Fibroblast of lung (primary cell): ENCODE measurements at regions not wholly inside any gene's neighbourhood (a gene's known extent, or its start where the extent isn't known, plus 50 kb on each side); places are given as distances from the start of the nearest gene placed in this dataset.

Experiments
- DNase-seq, 2 donors: peaks; one replicate each; pipeline versions ENCODE4 v3.0.0 to v3.0.0-alpha.2; 2010; ENCODE audit warnings: low read depth in 2 of 2
- H2AFZ ChIP-seq: 2 replicates; pipeline ENCODE4 v1.5.1; 2012; ENCODE audit warnings: low read length, control low read depth, inconsistent platforms
- H3K27ac ChIP-seq: 2 replicates; pipeline ENCODE4 v1.5.1; 2011; ENCODE audit warnings: low read length, control low read depth; ENCODE audit not compliant: insufficient read depth
- H3K27me3 ChIP-seq: 2 replicates; pipeline ENCODE4 v1.5.1; 2011; ENCODE audit warnings: mild to moderate bottlenecking, low read length; ENCODE audit not compliant: control insufficient read depth, insufficient read depth
- H3K36me3 ChIP-seq: 2 replicates; pipeline ENCODE4 v1.5.1; 2011; ENCODE audit warnings: low read length; ENCODE audit not compliant: control insufficient read depth, insufficient read depth
- H3K4me1 ChIP-seq: 2 replicates; pipeline ENCODE4 v1.5.1; 2011; ENCODE audit warnings: low read length; ENCODE audit not compliant: control insufficient read depth, insufficient read depth; ENCODE audit errors: extremely low read depth
- H3K4me2 ChIP-seq: 2 replicates; pipeline ENCODE4 v1.5.1; 2011; ENCODE audit warnings: low read length, control low read depth; ENCODE audit not compliant: insufficient read depth; ENCODE audit errors: extremely low read depth
- H3K4me3 ChIP-seq, 4 experiments: fragments of 200-600 bp in 1 of 4; sonication (generic) in 1 of 4; replicated peaks in 1 of 4; 2 replicates each; pipeline ENCODE4 v1.5.1; 2011 to 2016; ENCODE audit warnings: low read length in 4 of 4, low read depth in 3 of 4, mild to moderate bottlenecking in 3 of 4, control low read depth in 2 of 4, inconsistent platforms in 1 of 4, mixed read lengths in 1 of 4; ENCODE audit not compliant: insufficient read depth in 1 of 4; ENCODE audit errors: control extremely low read depth in 1 of 4
- H3K79me2 ChIP-seq: 2 replicates; pipeline ENCODE4 v1.5.1; 2012; ENCODE audit warnings: mild to moderate bottlenecking, low read length, inconsistent platforms; ENCODE audit not compliant: control insufficient read depth, insufficient read depth
- H3K9ac ChIP-seq: 2 replicates; pipeline ENCODE4 v1.5.1; 2011; ENCODE audit warnings: mild to moderate bottlenecking, low read length, control low read depth; ENCODE audit not compliant: insufficient read depth
- H3K9me3 ChIP-seq: 2 replicates; pipeline ENCODE4 v1.5.1; 2012; ENCODE audit warnings: low read depth, low read length; ENCODE audit not compliant: control insufficient read depth, insufficient read depth
- H4K20me1 ChIP-seq: 2 replicates; pipeline ENCODE4 v1.5.1; 2011; ENCODE audit warnings: low read length; ENCODE audit not compliant: control insufficient read depth, insufficient read depth; ENCODE audit errors: extremely low read depth
- EZH2 ChIP-seq: IDR thresholded peaks from 2 replicates; pipeline ENCODE4 v1.5.1; 2012; ENCODE audit warnings: low read length, control low read depth, mild to moderate bottlenecking; ENCODE audit errors: missing control alignments
- TF ChIP-seq, protein P1 (sequence below), 2 donors: IDR thresholded peaks in 1 of 2; conservative IDR thresholded peaks in 1 of 2; 1 replicate in 1 of 2; 2 replicates in 1 of 2; pipeline ENCODE4 v1.5.1; 2011 to 2012; ENCODE audit warnings: low read length in 2 of 2, control low read depth in 1 of 2, inconsistent platforms in 1 of 2, low read depth in 1 of 2, mild to moderate bottlenecking in 1 of 2

DNA sequence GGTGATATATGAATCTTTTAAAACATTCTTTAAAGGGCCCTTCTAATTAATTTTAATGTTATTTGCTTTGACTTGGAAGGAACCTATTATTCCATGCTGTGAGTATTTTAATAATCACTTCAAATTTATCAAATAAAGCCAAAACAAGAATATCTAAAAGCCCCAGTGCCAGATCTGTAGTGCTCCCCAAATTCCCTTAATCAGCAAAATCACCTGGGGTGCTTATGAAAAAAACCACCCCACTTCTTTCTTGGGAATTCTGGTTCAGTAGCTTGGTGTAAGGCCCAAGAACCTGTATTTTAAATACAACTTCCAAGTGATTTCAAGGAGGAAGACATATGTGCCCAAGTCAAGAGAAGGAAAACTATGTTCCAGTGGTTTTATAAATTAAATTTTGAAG lies 202.4 kb upstream of the OSR1 start:
- no peak for TF ChIP-seq EZH2
- TF ChIP-seq, protein P1, sequence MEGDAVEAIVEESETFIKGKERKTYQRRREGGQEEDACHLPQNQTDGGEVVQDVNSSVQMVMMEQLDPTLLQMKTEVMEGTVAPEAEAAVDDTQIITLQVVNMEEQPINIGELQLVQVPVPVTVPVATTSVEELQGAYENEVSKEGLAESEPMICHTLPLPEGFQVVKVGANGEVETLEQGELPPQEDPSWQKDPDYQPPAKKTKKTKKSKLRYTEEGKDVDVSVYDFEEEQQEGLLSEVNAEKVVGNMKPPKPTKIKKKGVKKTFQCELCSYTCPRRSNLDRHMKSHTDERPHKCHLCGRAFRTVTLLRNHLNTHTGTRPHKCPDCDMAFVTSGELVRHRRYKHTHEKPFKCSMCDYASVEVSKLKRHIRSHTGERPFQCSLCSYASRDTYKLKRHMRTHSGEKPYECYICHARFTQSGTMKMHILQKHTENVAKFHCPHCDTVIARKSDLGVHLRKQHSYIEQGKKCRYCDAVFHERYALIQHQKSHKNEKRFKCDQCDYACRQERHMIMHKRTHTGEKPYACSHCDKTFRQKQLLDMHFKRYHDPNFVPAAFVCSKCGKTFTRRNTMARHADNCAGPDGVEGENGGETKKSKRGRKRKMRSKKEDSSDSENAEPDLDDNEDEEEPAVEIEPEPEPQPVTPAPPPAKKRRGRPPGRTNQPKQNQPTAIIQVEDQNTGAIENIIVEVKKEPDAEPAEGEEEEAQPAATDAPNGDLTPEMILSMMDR (conservative IDR thresholded peaks at IDR 0.05 in 1 of 2, IDR thresholded peaks at IDR 0.05 in 1 of 2; ENCODE audit: low read depth in 1 of 2, low read length in 2 of 2): no peak
- H3K9ac ChIP-seq: no peak overlapping the region
- no peak for DNase-seq
- H3K4me2 ChIP-seq: no peak overlapping the region
- H3K27ac ChIP-seq: no peak overlapping the region
- no peaks in the 10 kb centered on the region for H3K36me3 ChIP-seq
- no peaks in the 10 kb centered on the region for H3K9me3 ChIP-seq
- no peaks in the 10 kb centered on the region for H3K79me2 ChIP-seq
- no peaks in the 10 kb centered on the region for H3K4me1 ChIP-seq
- no peaks in the 10 kb centered on the region for H4K20me1 ChIP-seq
- H3K4me3 ChIP-seq: no peak overlapping the region
- no peaks in the 10 kb centered on the region for H3K27me3 ChIP-seq
- H2AFZ ChIP-seq: no peak overlapping the region

DNA sequence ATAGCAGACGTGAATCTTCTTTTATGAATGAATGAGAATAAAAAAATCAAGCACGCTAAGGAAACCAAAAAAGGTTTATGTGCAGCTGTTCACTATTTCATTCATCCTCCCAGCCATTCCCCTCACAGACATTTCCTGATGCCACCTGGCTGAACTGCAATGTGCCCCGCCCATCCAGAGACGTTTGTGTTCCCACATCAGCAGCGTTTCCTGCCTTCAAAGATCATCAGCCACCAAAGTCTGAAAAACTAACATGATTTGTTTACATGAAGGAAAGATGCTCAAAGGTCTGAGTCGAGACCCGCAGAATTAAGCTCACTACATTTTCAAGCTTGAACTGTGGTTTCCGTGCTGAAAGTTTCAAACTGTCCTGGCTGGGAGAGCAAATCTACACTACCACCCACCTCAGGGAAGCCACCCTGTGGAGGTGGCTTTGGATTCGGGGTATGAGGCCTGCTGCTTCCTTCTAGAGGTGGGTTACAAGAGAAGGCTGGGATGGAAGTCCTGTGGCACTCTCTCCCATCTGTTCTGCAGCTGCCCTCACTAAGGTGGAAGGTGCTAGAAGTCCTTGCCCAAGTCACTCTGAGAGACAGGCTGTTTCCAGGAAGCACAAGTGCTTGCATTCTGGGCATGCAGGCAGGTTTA lies 201.3 kb upstream of the OSR1 start:
- DNase-seq: no peak
- no peaks in the 10 kb centered on the region for H3K9me3 ChIP-seq
- no peaks in the 10 kb centered on the region for H3K79me2 ChIP-seq
- H2AFZ ChIP-seq: no peak overlapping the region
- no peak overlapping the region for H3K27ac ChIP-seq
- no peak overlapping the region for H3K4me3 ChIP-seq
- H3K27me3 ChIP-seq: no peaks in the 10 kb centered on the region
- no peaks in the 10 kb centered on the region for H3K36me3 ChIP-seq
- TF ChIP-seq, protein P1 (conservative IDR thresholded peaks at IDR 0.05 in 1 of 2, IDR thresholded peaks at IDR 0.05 in 1 of 2; ENCODE audit: low read depth in 1 of 2, low read length in 2 of 2): no peak
- no peak for TF ChIP-seq EZH2
- no peaks in the 10 kb centered on the region for H4K20me1 ChIP-seq
- H3K4me2 ChIP-seq: no peak overlapping the region
- no peak overlapping the region for H3K9ac ChIP-seq
- no peaks in the 10 kb centered on the region for H3K4me1 ChIP-seq

DNA sequence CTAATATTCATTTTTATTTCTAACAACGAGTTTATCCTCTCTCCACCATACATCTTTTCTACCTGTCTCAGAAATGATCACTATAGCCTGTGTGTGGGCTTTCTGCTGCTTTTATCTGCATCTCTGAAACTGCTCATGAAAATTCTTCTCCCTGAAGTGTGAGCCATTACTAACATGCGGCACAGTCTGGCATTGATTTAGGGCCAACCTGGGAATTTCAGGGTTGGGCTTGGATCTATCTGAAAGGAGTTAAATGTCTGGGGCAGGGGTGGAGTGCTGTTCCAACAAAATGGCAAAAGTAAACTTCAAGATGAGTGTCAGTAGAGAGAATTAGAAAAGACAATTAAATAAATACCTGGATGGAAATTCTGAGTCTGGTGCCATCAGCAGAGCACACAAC lies 198.2 kb upstream of the OSR1 start:
- H4K20me1 ChIP-seq: no peaks in the 10 kb centered on the region
- H3K36me3 ChIP-seq: no peaks in the 10 kb centered on the region
- no peaks in the 10 kb centered on the region for H3K4me1 ChIP-seq
- DNase-seq: no peak
- H3K79me2 ChIP-seq: no peaks in the 10 kb centered on the region
- TF ChIP-seq, protein P1 (conservative IDR thresholded peaks at IDR 0.05 in 1 of 2, IDR thresholded peaks at IDR 0.05 in 1 of 2; ENCODE audit: low read depth in 1 of 2, low read length in 2 of 2): no peak
- no peak for TF ChIP-seq EZH2
- no peaks in the 10 kb centered on the region for H3K9me3 ChIP-seq
- no peak overlapping the region for H3K4me2 ChIP-seq
- H3K4me3 ChIP-seq: no peak overlapping the region
- no peak overlapping the region for H3K27ac ChIP-seq
- H3K27me3 ChIP-seq: no peaks in the 10 kb centered on the region
- H2AFZ ChIP-seq: no peak overlapping the region
- H3K9ac ChIP-seq: no peak overlapping the region
